GM12864 (cell line): ENCODE measurements at regions not wholly inside any gene's neighbourhood (a gene's known extent, or its start where the extent isn't known, plus 50 kb on each side); places are given as distances from the start of the nearest gene placed in this dataset.

Source experiments
- DNase-seq: peaks from one replicate; pipeline ENCODE4 v3.0.0-alpha.2; 2011; ENCODE audit warnings: low read depth
- H3K4me3 ChIP-seq: 2 replicates; pipeline ENCODE4 v1.5.1; 2011; ENCODE audit warnings: mild to moderate bottlenecking, low read depth, low read length, control low read depth
- TF ChIP-seq, protein P1 (sequence below): IDR thresholded peaks from 2 replicates; pipeline ENCODE4 v1.5.1; 2011; ENCODE audit warnings: low read depth, mild to moderate bottlenecking, moderate library complexity, low read length, control low read depth, inconsistent platforms; ENCODE audit errors: missing control alignments

DNA sequence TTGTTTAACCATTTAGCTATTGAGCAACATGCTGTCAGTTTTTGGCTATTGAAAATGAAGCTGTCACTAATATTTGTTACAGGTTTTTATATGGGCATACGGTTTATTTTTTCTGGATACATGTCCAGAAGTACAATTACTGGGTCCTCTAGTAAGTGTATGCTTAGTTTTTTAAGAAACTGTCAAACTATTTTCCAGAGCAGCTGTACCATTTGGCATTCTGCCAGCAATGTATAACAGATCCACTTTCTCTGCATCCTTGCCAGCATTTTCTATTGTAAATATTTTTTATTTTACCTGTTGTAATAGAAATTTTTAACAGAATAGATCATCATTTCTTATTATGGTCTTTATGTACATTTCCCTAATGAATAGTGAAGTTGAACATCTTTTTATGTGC is 658.8 kb downstream of the EDEM1 start:
- no peak overlapping the region for H3K4me3 ChIP-seq
- TF ChIP-seq, protein P1, sequence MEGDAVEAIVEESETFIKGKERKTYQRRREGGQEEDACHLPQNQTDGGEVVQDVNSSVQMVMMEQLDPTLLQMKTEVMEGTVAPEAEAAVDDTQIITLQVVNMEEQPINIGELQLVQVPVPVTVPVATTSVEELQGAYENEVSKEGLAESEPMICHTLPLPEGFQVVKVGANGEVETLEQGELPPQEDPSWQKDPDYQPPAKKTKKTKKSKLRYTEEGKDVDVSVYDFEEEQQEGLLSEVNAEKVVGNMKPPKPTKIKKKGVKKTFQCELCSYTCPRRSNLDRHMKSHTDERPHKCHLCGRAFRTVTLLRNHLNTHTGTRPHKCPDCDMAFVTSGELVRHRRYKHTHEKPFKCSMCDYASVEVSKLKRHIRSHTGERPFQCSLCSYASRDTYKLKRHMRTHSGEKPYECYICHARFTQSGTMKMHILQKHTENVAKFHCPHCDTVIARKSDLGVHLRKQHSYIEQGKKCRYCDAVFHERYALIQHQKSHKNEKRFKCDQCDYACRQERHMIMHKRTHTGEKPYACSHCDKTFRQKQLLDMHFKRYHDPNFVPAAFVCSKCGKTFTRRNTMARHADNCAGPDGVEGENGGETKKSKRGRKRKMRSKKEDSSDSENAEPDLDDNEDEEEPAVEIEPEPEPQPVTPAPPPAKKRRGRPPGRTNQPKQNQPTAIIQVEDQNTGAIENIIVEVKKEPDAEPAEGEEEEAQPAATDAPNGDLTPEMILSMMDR, result no peak
- no peak for DNase-seq

DNA sequence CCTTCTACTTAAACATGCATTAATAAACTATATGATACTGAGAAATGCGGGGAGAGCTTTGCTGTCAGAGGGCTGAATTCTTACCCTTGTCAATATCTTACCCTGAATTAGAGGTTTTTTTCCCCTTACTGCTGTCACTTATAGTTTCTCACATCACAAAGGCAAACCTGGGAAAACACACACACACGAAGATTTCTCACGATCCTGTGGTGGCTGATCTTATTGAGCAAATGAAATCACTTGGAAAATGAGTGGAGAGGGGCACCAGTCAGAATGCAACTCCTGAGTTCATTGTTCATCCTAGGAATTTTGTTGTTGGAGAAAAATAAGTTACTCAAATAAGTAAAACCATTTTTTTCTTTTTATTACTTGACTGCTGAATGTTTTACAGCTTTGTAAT is 673.6 kb downstream of the EDEM1 start:
- DNase-seq, result no peak
- TF ChIP-seq, protein P1, result no peak
- H3K4me3 ChIP-seq, result no peak overlapping the region

DNA sequence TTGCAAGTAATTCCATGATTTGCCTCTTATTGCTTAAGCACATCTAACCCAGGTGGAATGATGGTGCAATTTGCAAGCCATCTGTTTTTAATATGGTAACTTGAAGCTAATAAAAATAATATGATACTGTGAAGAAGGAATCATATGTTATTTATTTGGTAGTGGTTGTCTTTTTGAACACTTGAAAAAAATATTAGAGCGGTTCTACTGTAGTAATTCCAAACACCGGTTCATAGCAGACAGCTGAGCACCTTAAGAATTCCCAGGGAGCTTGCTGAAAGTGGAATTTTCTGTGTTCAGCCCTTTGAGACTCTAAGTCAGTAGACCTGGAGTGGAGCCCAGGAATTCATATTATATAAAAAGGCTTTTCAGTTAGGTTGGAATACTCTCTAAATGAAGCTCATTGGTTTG is 687.4 kb downstream of the EDEM1 start:
- DNase-seq, result no peak
- no peak overlapping the region for H3K4me3 ChIP-seq
- TF ChIP-seq, protein P1, result no peak

DNA sequence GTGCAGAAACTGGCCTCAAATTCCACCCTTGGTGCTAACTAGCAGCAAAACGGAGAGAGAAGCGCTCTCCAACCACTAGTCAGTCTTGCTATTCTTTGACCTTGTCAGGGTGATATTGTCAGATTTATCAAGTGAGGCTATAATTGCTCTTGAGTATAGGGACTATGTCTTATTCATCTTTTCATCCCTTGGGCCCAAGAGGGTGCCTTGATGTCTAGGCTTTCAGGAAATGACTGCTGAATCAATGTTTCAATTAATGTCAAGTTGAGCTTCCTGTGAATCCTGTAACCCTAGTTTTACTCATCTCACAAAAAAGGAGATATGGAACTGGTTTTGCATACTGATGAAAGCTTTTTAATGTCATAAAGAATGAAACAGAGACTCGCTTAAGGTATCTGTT is 701.3 kb downstream of the EDEM1 start:
- DNase-seq, result no peak
- TF ChIP-seq, protein P1, result no peak
- H3K4me3 ChIP-seq, result no peak overlapping the region

DNA sequence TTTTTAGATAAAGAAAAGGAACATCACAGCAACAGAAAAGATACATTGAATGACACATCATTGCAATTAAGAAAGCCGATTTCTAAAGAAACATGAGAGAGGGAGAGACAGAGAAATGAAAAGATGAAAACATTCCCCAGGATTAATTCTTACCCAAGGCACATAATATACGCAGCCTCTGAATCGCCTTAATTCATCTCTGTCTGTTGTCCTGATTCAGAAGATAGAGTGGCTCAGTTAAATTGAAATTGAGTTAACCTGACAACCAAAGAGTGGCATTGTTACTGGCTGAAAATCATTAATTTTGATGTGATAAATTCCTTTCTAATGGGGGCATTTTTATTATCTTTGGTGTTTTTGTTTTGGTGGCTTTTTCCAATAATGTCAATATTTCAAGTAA is 701.9 kb downstream of the EDEM1 start:
- no peak overlapping the region for H3K4me3 ChIP-seq
- TF ChIP-seq, protein P1, result no peak
- DNase-seq, result no peak

DNA sequence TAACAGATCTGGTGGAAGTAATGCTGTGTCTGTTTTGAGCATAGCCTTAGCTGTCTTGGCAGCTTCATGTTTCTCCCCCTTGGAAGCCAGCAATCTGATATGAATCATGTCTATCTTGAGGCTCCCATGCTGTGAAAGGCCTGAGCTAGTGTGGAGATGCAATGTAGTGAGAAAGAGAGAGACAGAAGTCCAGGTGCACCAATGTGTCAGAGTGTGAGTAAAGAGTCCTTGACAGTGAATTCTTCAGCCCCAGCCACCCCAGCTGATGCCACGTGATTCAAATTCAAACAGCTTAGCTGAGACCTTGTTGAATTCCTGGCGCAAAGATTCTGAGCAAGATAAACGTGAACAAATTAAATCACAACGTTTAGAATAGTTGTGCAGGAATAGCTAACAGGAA is 704.2 kb downstream of the EDEM1 start:
- DNase-seq, result no peak
- no peak overlapping the region for H3K4me3 ChIP-seq
- TF ChIP-seq, protein P1, result no peak

DNA sequence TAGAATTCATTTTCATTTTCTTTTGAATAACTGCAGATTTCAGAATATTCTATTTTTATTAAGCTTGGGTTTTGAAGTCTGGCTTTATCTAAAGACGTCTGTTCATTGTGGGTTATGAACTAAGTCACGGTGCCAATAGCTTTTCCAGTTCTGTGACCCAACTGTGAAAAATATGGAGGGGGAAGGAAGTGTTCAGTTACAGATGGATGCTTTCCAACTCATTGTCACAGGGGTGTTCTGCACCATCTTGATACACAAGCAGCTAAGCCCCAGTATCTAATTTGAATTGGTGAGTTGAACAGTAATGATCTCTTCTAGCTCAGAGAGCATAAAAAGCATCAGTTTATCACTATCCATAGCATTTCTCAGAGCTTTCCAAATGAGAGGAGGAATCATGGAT is 710.6 kb downstream of the EDEM1 start:
- H3K4me3 ChIP-seq, result no peak overlapping the region
- DNase-seq, result no peak
- TF ChIP-seq, protein P1, result no peak
